GM12891 (cell line): ENCODE measurements at regions not wholly inside any gene's neighbourhood (a gene's known extent, or its start where the extent isn't known, plus 50 kb on each side); places are given as distances from the start of the nearest gene placed in this dataset.

Source experiments
- POLR2A ChIP-seq: IDR thresholded peaks from 2 replicates; pipeline ENCODE4 v1.6.1; 2011; ENCODE audit warnings: low read depth, low read length, control low read depth
- POLR2AphosphoS5 ChIP-seq: IDR thresholded peaks from 2 replicates; pipeline ENCODE4 v1.6.1; 2011; ENCODE audit warnings: low read depth, low read length, control low read depth
- TAF1 ChIP-seq: IDR thresholded peaks from 2 replicates; pipeline ENCODE4 v1.6.1; 2011; ENCODE audit warnings: low read depth, low read length, control low read depth

- TF ChIP-seq POLR2AphosphoS5 (no peak), POLR2A (no peak), TAF1 (no peak)
Observed at GRCh38 chr5:145160679-145161078, 674.5 kb downstream of the PRELID2 start.
